Karpas-422 (cell line): ENCODE measurements at regions not wholly inside any gene's neighbourhood (a gene's known extent, or its start where the extent isn't known, plus 50 kb on each side); places are given as distances from the start of the nearest gene placed in this dataset.

Source experiments
- DNase-seq: peaks from one replicate; pipeline ENCODE4 v3.0.0-alpha.2; 2015
- H2AFZ ChIP-seq: fragments of 200-600 bp; sonication (generic); 2 replicates; pipeline ENCODE4 v1.6.1; 2014; ENCODE audit warnings: antibody characterized with exemption, low read length, mixed read lengths
- H3K27ac ChIP-seq: fragments of 200-600 bp; sonication (generic); 2 replicates; pipeline ENCODE4 v1.5.1; 2014; ENCODE audit warnings: mild to moderate bottlenecking, low read length, moderate library complexity
- H3K27me3 ChIP-seq: fragments of 200-600 bp; sonication (generic); 2 replicates; pipeline ENCODE4 v1.6.1; 2014; ENCODE audit warnings: low read length, mixed read lengths
- H3K36me3 ChIP-seq: fragments of 200-600 bp; sonication (generic); 2 replicates; pipeline ENCODE4 v1.6.1; 2014; ENCODE audit warnings: low read length, mixed read lengths; ENCODE audit not compliant: insufficient read depth
- H3K4me1 ChIP-seq: fragments of 200-600 bp; sonication (generic); 2 replicates; pipeline ENCODE4 v1.6.1; 2014; ENCODE audit warnings: mild to moderate bottlenecking, low read length, mixed read lengths
- H3K4me2 ChIP-seq: fragments of 200-600 bp; sonication (generic); 2 replicates; pipeline ENCODE4 v1.6.1; 2014; ENCODE audit warnings: low read length, low read depth, mild to moderate bottlenecking; ENCODE audit not compliant: poor library complexity, severe bottlenecking
- H3K4me3 ChIP-seq: fragments of 200-600 bp; sonication (generic); 2 replicates; pipeline ENCODE4 v1.5.1; 2014; ENCODE audit warnings: mild to moderate bottlenecking, antibody characterized with exemption, low read length, mixed read lengths
- H3K79me2 ChIP-seq: fragments of 200-600 bp; sonication (generic); 2 replicates; pipeline ENCODE4 v1.6.1; 2014; ENCODE audit warnings: mild to moderate bottlenecking, low read length, mixed read lengths
- H3K9ac ChIP-seq: fragments of 200-600 bp; sonication (generic); 2 replicates; pipeline ENCODE4 v1.6.0; 2014; ENCODE audit warnings: low read length
- H3K9me2 ChIP-seq: fragments of 200-600 bp; sonication (generic), shearing (Covaris generic); replicated peaks from 2 replicates; pipeline ENCODE4 v1.6.0; 2014; ENCODE audit warnings: mild to moderate bottlenecking, low read length, moderate library complexity; ENCODE audit not compliant: insufficient read depth
- H3K9me3 ChIP-seq: fragments of 300-700, 200-600 bp; sonication (generic); 2 replicates; pipeline ENCODE4 v1.6.1; 2014; ENCODE audit warnings: low read length, mixed read lengths
- H4K20me1 ChIP-seq: fragments of 200-600 bp; sonication (generic); 2 replicates; pipeline ENCODE4 v1.6.1; 2014; ENCODE audit warnings: mild to moderate bottlenecking, antibody characterized with exemption, low read length, low read depth; ENCODE audit not compliant: insufficient read depth

- Histone ChIP-seq H3K9me2 (no peaks in the 10 kb centered on the region), H3K36me3 (no peaks in the 10 kb centered on the region), H3K27me3 (no peaks in the 10 kb centered on the region), H2AFZ (no peak overlapping the region), H3K9me3 (no peaks in the 10 kb centered on the region), H3K27ac (no peak overlapping the region), H3K4me2 (no peak overlapping the region), H3K9ac (no peak overlapping the region), H4K20me1 (no peaks in the 10 kb centered on the region), H3K4me1 (no peaks in the 10 kb centered on the region), H3K4me3 (no peak overlapping the region), H3K79me2 (no peaks in the 10 kb centered on the region)
- DNase-seq: no peak
Measured at GRCh38 chr7:45975847-45976484, 54.9 kb upstream of the IGFBP3 start.

GRCh38 chr7:45975367-45975766, 54.3 kb upstream of the IGFBP3 start:
- Histone ChIP-seq H3K36me3 (no peaks in the 10 kb centered on the region), H3K4me3 (no peak overlapping the region), H3K4me1 (no peaks in the 10 kb centered on the region), H4K20me1 (no peaks in the 10 kb centered on the region), H3K79me2 (no peaks in the 10 kb centered on the region), H3K27ac (no peak overlapping the region), H3K27me3 (no peaks in the 10 kb centered on the region), H3K9ac (no peak overlapping the region), H3K4me2 (no peak overlapping the region), H2AFZ (no peak overlapping the region), H3K9me3 (no peaks in the 10 kb centered on the region), H3K9me2 (no peaks in the 10 kb centered on the region)
- DNase-seq: no peak

GRCh38 chr7:45974540-45975360, 53.7 kb upstream of the IGFBP3 start:
- no peak overlapping the region for H3K4me2 ChIP-seq
- H4K20me1 ChIP-seq: no peaks in the 10 kb centered on the region
- H3K79me2 ChIP-seq: no peaks in the 10 kb centered on the region
- no peaks in the 10 kb centered on the region for H3K9me2 ChIP-seq
- H3K36me3 ChIP-seq: no peaks in the 10 kb centered on the region
- no peak for DNase-seq
- H3K4me1 ChIP-seq: no peaks in the 10 kb centered on the region
- H3K4me3 ChIP-seq: no peak overlapping the region
- no peaks in the 10 kb centered on the region for H3K27me3 ChIP-seq
- no peak overlapping the region for H3K9ac ChIP-seq
- H3K9me3 ChIP-seq: no peaks in the 10 kb centered on the region
- H2AFZ ChIP-seq: no peak overlapping the region
- H3K27ac ChIP-seq: no peak overlapping the region

GRCh38 chr7:45973725-45974532, 52.9 kb upstream of the IGFBP3 start:
- H3K9me3 ChIP-seq: no peaks in the 10 kb centered on the region
- DNase-seq: no peak
- H3K27me3 ChIP-seq: no peaks in the 10 kb centered on the region

GRCh38 chr7:45972629-45973312, 51.7 kb upstream of the IGFBP3 start:
- Histone ChIP-seq H3K79me2 (no peaks in the 10 kb centered on the region), H4K20me1 (no peaks in the 10 kb centered on the region), H3K27me3 (no peaks in the 10 kb centered on the region), H2AFZ (no peak overlapping the region), H3K9me2 (no peaks in the 10 kb centered on the region), H3K4me1 (no peaks in the 10 kb centered on the region), H3K36me3 (no peaks in the 10 kb centered on the region), H3K4me3 (no peak overlapping the region), H3K9ac (no peak overlapping the region), H3K4me2 (no peak overlapping the region), H3K9me3 (no peaks in the 10 kb centered on the region), H3K27ac (no peak overlapping the region)
- DNase-seq: no peak

More at GRCh38 chr7:45973725-45974532, 52.9 kb upstream of the IGFBP3 start:
- no peak overlapping the region for H3K4me2 ChIP-seq
- H3K79me2 ChIP-seq: no peaks in the 10 kb centered on the region
- no peaks in the 10 kb centered on the region for H4K20me1 ChIP-seq
- H3K4me1 ChIP-seq: no peaks in the 10 kb centered on the region
- no peaks in the 10 kb centered on the region for H3K9me2 ChIP-seq
- H3K27ac ChIP-seq: no peak overlapping the region
- H2AFZ ChIP-seq: no peak overlapping the region
- H3K9ac ChIP-seq: no peak overlapping the region
- no peaks in the 10 kb centered on the region for H3K36me3 ChIP-seq
- H3K4me3 ChIP-seq: no peak overlapping the region

- Histone ChIP-seq H3K9me3 (no peaks in the 10 kb centered on the region), H2AFZ (no peak overlapping the region)
Measured at GRCh38 chr7:45971661-45972175, 50.6 kb upstream of the IGFBP3 start.

GRCh38 chr7:45971171-45971570, 50.1 kb upstream of the IGFBP3 start:
- Histone ChIP-seq H3K4me2 (no peak overlapping the region), H3K36me3 (no peaks in the 10 kb centered on the region), H3K4me3 (no peak overlapping the region), H3K27ac (no peak overlapping the region), H3K27me3 (no peaks in the 10 kb centered on the region), H3K9me3 (no peaks in the 10 kb centered on the region), H3K9ac (no peak overlapping the region), H3K9me2 (no peaks in the 10 kb centered on the region), H2AFZ (no peak overlapping the region), H3K4me1 (no peaks in the 10 kb centered on the region), H4K20me1 (no peaks in the 10 kb centered on the region), H3K79me2 (no peaks in the 10 kb centered on the region)
- DNase-seq: no peak

More at GRCh38 chr7:45971661-45972175, 50.6 kb upstream of the IGFBP3 start:
- Histone ChIP-seq H3K4me3 (no peak overlapping the region), H3K36me3 (no peaks in the 10 kb centered on the region), H3K9ac (no peak overlapping the region), H3K79me2 (no peaks in the 10 kb centered on the region), H4K20me1 (no peaks in the 10 kb centered on the region), H3K27me3 (no peaks in the 10 kb centered on the region), H3K27ac (no peak overlapping the region), H3K4me1 (no peaks in the 10 kb centered on the region), H3K4me2 (no peak overlapping the region), H3K9me2 (no peaks in the 10 kb centered on the region)
- DNase-seq: no peak
